ENCODE measurements at regions not wholly inside any gene's neighbourhood (a gene's known extent, or its start where the extent isn't known, plus 50 kb on each side); places are given as distances from the start of the nearest gene placed in this dataset.

GRCh38 chr11:104570078-104570701 is 328.1 kb downstream of the CASP12 start:
- FAIRE-seq = no peak
- DNase-seq (ENCODE audit: insufficient read length, low spot score) = no peak
- no peak for TF ChIP-seq CTCF (IDR thresholded peaks at IDR 0.05; ENCODE audit: insufficient read depth, missing control alignments)

GRCh38 chr11:104565583-104565961 is 332.7 kb downstream of the CASP12 start:
- FAIRE-seq (no peak), DNase-seq (ENCODE audit: insufficient read length, low spot score) (no peak)
- TF ChIP-seq CTCF (IDR thresholded peaks at IDR 0.05; ENCODE audit: insufficient read depth, missing control alignments) = no peak

- FAIRE-seq (no peak), DNase-seq (ENCODE audit: insufficient read length, low spot score) (no peak)
- no peak for TF ChIP-seq CTCF (IDR thresholded peaks at IDR 0.05; ENCODE audit: insufficient read depth, missing control alignments)
Observed at GRCh38 chr11:104564921-104565582, 333.2 kb downstream of the CASP12 start.

GRCh38 chr11:104556606-104557301 is 341.5 kb downstream of the CASP12 start:
- no peak for FAIRE-seq
- no peak for DNase-seq (ENCODE audit: insufficient read length, low spot score)
- no peak for TF ChIP-seq CTCF (IDR thresholded peaks at IDR 0.05; ENCODE audit: insufficient read depth, missing control alignments)

- FAIRE-seq (no peak), DNase-seq (ENCODE audit: insufficient read length, low spot score) (no peak)
- no peak for TF ChIP-seq CTCF (IDR thresholded peaks at IDR 0.05; ENCODE audit: insufficient read depth, missing control alignments)
Observed at GRCh38 chr11:104549019-104549418, 349.2 kb downstream of the CASP12 start.

- DNase-seq (ENCODE audit: insufficient read length, low spot score) = no peak
- no peak for FAIRE-seq
- no peak for TF ChIP-seq CTCF (IDR thresholded peaks at IDR 0.05; ENCODE audit: insufficient read depth, missing control alignments)
Observed at GRCh38 chr11:104547996-104548661, 350.1 kb downstream of the CASP12 start.
